ENCODE measurements at regions not wholly inside any gene's neighbourhood (a gene's known extent, or its start where the extent isn't known, plus 50 kb on each side); places are given as distances from the start of the nearest gene placed in this dataset.
"Not testable (repeated sequence)": the region's sequence is repeated elsewhere in the genome, so short reads cannot be mapped to it uniquely, and the experiment has no call there.

- H2AFZ ChIP-seq (ENCODE audit: control insufficient read depth, low read depth, low read length); BruUV-seq (replicated peaks); in situ Hi-C loops (cut with MboI): not testable (repeated sequence)
Observed at GRCh38 chr20:47845382-47845977, 60.2 kb upstream of the SULF2 start.

GRCh38 chr20:47844568-47844906, 59.3 kb upstream of the SULF2 start:
- H3K4me2 ChIP-seq (ENCODE audit: control insufficient read depth, insufficient read depth); H3K4me3 ChIP-seq; H3K9ac ChIP-seq (ENCODE audit: control insufficient read depth, insufficient read depth, low read length); H4K20me1 ChIP-seq (ENCODE audit: control insufficient read depth, insufficient read depth); POLR2A ChIA-PET; FAIRE-seq; ATAC-seq; H3K4me1 ChIP-seq (ENCODE audit: control insufficient read depth, insufficient read depth, low read length); H3K27me3 ChIP-seq (replicated peaks in 1 of 2; ENCODE audit: control insufficient read depth in 2 of 2, insufficient read depth in 2 of 2, low read length in 1 of 2); DNase-seq (ENCODE audit: low read depth, low spot score); H3K36me3 ChIP-seq (ENCODE audit: control insufficient read depth in 2 of 2, insufficient read depth in 2 of 2, low read length in 1 of 2); H3K9me3 ChIP-seq (replicated peaks; ENCODE audit: control insufficient read depth, insufficient read depth, low read length); H3K79me2 ChIP-seq (ENCODE audit: control insufficient read depth, insufficient read depth, low read length); SMC1A ChIA-PET (ENCODE audit: uncharacterized antibody, unreplicated experiment); RAD21 ChIA-PET (ENCODE audit: unreplicated experiment); BruUV-seq (replicated peaks); intact Hi-C loops (cut with micrococcal nuclease; ENCODE audit: unreplicated experiment); CTCF ChIA-PET; H3K27ac ChIP-seq (ENCODE audit: control insufficient read depth, insufficient read depth); H2AFZ ChIP-seq (ENCODE audit: control insufficient read depth, low read depth, low read length); in situ Hi-C loops (cut with MboI): not testable (repeated sequence)
- 0% methylated on average over 1 of the region's 1 CpG for WGBS (ENCODE audit: insufficient coverage, insufficient replicate concordance, low lambda C conversion rate, missing lambda C conversion rate)

More at GRCh38 chr20:47845382-47845977, 60.2 kb upstream of the SULF2 start:
- H3K27ac ChIP-seq (ENCODE audit: control insufficient read depth, insufficient read depth); H3K27me3 ChIP-seq (replicated peaks in 1 of 2; ENCODE audit: control insufficient read depth in 2 of 2, insufficient read depth in 2 of 2, low read length in 1 of 2); SMC1A ChIA-PET (ENCODE audit: uncharacterized antibody, unreplicated experiment); DNase-seq (ENCODE audit: low read depth, low spot score); H3K4me2 ChIP-seq (ENCODE audit: control insufficient read depth, insufficient read depth); ATAC-seq; H3K4me3 ChIP-seq; CTCF ChIA-PET; H4K20me1 ChIP-seq (ENCODE audit: control insufficient read depth, insufficient read depth); H3K9ac ChIP-seq (ENCODE audit: control insufficient read depth, insufficient read depth, low read length); RAD21 ChIA-PET (ENCODE audit: unreplicated experiment); H3K36me3 ChIP-seq (ENCODE audit: control insufficient read depth in 2 of 2, insufficient read depth in 2 of 2, low read length in 1 of 2); H3K4me1 ChIP-seq (ENCODE audit: control insufficient read depth, insufficient read depth, low read length); H3K9me3 ChIP-seq (replicated peaks; ENCODE audit: control insufficient read depth, insufficient read depth, low read length); intact Hi-C loops (cut with micrococcal nuclease; ENCODE audit: unreplicated experiment); FAIRE-seq; POLR2A ChIA-PET; H3K79me2 ChIP-seq (ENCODE audit: control insufficient read depth, insufficient read depth, low read length): not testable (repeated sequence)
- 40% methylated on average over 10 of the region's 10 CpGs for WGBS (ENCODE audit: insufficient coverage, insufficient replicate concordance, low lambda C conversion rate, missing lambda C conversion rate)
